ENCODE measurements at regions not wholly inside any gene's neighbourhood (a gene's known extent, or its start where the extent isn't known, plus 50 kb on each side); places are given as distances from the start of the nearest gene placed in this dataset.

DNA sequence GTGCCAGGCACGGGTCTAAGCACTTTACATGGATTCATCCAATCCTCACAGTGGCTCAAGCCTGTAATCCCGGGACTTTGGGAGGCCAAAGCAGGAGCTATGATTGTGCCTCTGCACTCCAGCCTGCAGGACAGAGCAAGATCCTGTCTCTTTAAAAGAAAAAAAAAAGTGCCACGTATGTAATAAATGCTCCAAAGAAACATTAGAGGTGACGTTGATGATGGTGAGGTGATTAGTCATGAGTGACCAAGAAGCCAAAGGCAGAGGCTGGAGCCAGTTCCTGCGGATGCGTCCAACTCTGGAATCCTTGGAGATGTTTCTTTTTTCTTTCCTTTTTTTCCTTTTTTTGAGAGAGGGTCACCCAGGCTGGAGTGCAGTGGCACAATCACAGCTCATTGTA is 59.4 kb upstream of the SIAH1 start:
- TF ChIP-seq, protein P1, sequence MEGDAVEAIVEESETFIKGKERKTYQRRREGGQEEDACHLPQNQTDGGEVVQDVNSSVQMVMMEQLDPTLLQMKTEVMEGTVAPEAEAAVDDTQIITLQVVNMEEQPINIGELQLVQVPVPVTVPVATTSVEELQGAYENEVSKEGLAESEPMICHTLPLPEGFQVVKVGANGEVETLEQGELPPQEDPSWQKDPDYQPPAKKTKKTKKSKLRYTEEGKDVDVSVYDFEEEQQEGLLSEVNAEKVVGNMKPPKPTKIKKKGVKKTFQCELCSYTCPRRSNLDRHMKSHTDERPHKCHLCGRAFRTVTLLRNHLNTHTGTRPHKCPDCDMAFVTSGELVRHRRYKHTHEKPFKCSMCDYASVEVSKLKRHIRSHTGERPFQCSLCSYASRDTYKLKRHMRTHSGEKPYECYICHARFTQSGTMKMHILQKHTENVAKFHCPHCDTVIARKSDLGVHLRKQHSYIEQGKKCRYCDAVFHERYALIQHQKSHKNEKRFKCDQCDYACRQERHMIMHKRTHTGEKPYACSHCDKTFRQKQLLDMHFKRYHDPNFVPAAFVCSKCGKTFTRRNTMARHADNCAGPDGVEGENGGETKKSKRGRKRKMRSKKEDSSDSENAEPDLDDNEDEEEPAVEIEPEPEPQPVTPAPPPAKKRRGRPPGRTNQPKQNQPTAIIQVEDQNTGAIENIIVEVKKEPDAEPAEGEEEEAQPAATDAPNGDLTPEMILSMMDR (IDR thresholded peaks at IDR 0.05): no peak
- no peak for TF ChIP-seq POLR2A (IDR thresholded peaks at IDR 0.05)
